HT1080 (cell line): ENCODE measurements at regions not wholly inside any gene's neighbourhood (a gene's known extent, or its start where the extent isn't known, plus 50 kb on each side); places are given as distances from the start of the nearest gene placed in this dataset.
"Not testable (repeated sequence)": the region's sequence is repeated elsewhere in the genome, so short reads cannot be mapped to it uniquely, and the experiment has no call there.

Source experiments
- DNase-seq: peaks from one replicate; pipeline ENCODE4 v3.0.0-alpha.2; 2015; ENCODE audit warnings: low read depth

DNA sequence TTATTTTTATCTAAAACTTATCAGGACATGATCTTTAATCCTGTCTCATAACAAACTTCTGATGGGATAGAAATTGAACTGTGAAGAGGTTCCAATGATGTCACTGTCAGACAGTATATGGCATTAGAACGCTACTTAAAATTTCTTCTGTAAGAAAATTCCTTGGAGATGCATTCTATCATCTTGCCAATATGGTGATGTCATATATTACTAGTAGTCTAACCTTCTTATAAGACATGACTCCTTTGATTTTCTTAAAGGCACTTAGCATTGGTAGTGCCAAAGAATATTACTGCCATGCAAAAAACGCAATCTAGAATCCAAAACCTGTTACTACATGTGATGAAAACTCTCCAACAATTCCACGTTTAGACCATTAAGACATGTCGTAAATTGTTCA, 131.1 kb downstream of the SLC25A46 start:
- no peak for DNase-seq

DNA sequence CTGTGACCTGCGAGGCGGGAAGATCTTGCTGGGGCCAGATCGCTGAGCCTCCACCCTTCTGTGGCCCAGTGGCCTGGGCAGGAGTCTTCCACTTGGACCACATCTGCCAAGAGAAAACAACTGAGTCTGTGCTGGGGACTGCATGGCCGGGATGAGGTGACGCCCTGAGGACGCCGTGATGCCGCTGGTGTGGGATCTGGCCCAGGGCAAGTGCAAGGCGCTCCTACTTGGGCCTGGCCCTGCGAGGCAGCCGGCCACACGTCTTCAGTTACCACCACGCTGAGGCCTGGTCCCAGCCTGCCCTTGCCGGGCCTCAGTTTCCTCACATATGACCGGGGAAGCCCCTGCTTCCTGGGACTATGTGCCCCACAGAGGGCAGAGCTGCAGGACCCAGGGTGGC, 133.4 kb downstream of the SLC25A46 start:
- DNase-seq: no peak

DNA sequence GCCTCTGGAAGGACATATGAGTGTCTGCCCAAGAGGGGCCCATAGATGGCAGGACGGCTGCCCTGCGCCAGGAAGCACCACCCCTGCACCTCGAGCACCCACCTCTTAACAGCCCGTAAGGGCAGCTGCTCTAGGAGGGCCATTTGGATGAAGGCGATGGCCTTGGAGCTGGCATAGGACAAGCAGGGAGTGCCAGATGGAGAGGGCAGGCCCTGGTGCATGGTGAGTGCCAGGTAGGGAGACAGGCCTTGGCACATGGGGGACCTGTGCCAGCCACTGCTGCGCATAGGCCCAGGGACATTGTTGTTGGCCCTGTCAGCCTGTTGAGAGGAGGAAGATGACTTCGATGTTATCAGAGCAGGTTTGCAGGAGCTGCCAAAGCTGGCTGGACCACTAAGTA, 134.2 kb downstream of the SLC25A46 start:
- no peak for DNase-seq

DNA sequence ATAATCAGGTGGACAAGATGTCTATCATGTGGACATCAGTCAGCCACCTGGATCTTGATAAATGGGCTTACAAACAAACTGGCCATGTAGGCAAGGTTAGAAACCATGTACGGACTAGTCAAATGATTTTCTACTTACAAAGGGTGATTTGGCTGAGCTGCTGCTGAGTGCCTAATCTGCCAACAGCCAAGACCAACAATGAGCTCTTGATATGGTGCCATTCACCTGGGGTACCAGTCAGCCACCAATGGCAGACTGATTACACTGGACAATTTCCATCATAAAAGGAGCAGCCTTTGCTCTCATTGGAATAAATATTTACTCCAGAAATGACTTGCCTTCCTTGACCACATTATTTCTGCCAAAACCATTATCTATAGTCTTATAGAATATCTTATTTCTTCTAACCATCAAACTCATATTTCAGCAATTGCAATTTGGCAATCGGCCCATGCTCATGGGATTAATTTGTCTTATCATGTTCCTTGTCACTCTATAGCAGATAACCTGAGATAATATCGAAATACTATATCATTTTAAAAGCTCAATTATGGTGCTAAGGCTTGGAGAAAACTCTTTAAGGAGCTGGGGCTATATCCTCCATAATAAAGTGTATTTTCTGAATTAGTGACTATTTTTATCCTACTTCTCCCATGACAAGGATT, 135.1 kb downstream of the SLC25A46 start:
- DNase-seq: no peak

DNA sequence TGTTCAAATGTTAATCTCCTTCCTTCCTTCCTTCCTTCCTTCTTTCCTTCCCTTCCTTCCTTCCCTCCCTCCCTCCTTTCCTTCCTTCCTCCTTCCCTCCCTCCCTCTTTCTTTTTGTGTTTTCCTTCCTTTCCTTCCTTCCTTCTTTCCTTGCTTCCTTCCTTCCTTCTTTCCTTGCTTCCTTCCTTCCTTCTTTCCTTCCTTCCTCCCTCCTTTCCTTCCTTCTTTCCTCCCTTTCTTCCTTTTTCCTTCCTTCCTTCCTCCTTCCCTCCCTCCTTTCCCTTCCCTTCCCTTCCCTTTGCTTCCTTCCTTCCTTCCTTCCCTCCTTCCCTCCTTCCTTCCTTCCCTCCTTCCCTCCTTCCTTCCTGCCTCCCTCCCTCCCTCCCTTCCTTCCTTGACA, 136.3 kb downstream of the SLC25A46 start:
- not testable (repeated sequence) for DNase-seq

DNA sequence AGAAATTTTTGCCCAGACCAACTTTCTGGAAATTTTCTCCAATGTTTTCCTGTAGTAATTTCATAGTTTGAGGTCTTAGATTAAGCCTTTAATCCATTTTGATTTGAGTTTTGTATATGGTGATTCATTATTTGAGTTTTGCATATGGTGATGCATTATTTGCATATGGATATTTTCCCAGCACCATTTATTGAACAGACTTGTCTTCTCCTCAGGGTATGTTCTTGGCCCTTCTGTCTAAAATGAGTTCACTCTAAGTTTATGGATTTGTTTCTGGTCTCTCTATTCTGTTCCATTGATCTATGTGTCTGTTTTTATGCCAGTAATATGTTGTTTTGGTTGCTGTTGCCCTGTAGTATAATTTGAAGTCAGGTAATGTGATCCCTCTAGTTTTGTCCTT, 139.3 kb downstream of the SLC25A46 start:
- DNase-seq: no peak

DNA sequence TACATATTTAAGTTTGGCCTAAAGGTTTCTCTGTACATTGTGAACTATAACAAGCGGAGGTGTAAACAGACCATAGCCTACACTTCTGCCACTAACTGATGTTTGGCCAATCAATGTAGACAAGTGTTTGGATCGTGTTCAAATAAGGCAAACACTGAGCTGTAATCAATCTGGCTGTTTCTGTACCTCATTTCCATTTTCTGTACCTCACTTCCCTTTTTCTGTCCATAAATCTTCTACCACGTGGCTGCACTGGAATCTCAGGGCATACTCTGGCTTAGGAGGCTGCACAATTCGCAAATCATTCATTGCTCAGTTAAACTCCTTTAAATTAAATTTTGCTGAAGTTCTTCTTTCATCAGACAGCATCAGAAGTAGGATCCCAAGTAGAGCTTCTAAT, 140.9 kb downstream of the SLC25A46 start:
- no peak for DNase-seq

DNA sequence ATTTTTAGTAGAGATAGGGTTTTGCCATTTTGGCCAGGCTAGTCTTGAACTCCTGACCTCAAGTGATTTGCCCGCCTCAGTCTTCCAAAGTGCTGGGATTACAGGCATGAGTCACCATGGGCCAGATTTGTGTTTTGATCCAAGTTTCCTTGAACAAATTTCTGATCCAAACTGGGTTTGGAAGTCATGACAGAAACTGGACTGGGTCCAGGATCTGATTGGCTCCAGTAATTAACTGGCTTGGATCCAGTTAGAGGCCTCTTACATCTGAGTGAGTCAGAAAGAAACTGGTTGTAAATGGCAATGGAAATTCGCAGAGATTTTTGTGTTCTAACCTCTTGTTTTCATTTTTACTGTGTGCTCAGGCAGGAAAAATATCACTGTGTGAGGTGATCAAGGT, 141.6 kb downstream of the SLC25A46 start:
- peak; percentile 65 for DNase-seq

DNA sequence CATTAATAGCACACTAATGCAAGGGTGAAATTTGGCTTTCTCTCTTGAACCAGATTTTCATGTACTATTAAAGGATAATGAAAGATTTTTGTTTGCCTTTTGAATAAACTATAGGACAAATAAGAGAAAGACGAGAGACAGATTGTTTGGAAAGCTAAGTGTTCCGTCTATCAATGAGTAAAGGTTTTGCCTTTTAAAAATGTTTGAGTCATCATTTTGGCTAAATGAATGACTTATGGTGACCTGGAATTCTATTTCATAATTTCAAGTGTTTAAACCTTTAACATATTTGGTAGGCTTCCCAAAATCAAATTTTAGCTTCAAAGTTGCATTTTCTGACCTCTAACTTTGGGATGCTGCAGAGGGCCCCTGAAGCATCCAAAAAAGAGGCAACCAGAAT, 145.2 kb downstream of the SLC25A46 start:
- DNase-seq: no peak

DNA sequence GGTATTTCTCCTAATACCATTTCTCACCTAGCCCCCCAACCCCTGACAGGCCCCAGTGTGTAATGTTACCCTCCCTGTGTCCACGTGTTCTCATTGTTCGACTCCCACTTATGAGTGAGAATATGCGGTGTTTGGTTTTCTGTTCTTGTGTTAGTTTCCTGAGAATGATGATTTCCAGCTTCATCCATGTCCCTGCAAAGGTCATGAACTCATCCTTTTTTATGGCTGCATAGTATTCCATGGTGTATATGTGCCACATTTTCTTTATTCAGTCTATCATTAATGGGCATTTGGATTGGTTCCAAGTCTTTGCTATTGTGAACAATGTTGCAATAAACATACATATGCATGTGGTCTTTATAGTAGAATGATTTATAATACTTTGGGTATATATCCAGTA, 148.4 kb downstream of the SLC25A46 start:
- not testable (repeated sequence) for DNase-seq

DNA sequence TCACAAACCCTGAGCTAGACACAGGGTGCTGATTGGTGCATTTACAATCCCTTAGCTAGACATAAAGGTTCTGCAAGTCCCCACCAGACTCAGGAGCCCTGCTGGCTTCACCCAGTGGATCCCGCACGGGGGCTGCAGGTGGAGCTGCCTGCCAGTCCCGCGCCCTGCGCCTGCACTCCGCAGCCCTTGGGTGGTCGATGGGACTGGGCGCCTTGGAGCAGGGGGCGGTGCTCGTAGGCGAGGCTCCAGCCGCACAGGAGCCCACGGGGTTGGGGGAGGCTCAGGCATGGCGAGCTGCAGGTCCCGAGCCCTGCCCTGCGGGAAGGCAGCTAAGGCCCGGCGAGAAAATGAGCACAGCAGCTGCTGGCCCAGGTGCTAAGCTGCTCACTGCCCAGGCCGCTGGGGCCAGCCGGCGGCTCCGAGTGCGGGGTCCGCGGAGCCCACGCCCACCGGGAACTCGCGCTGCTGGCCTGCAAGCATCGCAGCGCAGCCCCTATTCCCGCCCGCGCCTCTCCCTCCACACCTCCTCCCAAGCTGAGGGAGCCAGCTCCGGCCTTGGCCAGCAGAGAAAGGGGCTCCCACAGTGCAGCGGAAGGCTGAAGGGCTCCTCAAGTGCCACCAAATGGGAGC, 155.2 kb downstream of the SLC25A46 start:
- not testable (repeated sequence) for DNase-seq

DNA sequence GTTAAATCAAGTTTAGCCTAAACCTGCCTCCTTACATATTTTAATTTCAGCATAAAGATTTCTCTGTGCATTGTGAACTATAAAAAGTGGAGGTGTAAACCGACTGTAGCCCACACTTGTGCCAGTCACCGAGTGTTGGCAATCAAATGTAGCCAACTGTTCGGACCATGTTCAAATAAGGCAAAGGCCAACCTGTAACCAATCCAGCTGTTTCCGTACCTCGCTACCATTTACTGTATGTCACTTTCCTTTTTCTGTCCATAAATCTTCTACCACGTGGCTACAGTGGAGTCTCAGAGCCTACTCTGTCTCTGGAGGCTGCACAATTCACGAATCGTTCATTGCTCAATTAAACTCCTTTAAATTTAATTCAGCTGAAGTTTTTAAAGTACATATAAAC, 156.0 kb downstream of the SLC25A46 start:
- DNase-seq: no peak

DNA sequence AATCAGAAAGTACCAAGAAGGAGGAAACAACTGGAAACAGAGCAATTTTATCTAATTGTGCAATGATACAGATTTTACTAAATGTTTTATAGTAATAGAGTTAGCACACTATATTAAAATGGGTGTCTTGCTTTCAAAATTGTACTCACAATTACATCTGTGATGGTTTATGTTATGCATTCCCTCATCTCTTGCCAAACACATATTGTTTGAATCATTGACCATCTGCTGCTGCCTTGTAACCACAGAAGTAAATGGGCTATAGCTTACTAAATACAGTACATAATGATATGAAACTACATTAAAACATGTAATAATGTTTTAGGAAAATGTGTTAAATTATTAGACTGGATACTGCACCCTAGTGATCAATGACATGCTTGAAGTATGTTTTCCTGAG, 158.1 kb downstream of the SLC25A46 start:
- no peak for DNase-seq

DNA sequence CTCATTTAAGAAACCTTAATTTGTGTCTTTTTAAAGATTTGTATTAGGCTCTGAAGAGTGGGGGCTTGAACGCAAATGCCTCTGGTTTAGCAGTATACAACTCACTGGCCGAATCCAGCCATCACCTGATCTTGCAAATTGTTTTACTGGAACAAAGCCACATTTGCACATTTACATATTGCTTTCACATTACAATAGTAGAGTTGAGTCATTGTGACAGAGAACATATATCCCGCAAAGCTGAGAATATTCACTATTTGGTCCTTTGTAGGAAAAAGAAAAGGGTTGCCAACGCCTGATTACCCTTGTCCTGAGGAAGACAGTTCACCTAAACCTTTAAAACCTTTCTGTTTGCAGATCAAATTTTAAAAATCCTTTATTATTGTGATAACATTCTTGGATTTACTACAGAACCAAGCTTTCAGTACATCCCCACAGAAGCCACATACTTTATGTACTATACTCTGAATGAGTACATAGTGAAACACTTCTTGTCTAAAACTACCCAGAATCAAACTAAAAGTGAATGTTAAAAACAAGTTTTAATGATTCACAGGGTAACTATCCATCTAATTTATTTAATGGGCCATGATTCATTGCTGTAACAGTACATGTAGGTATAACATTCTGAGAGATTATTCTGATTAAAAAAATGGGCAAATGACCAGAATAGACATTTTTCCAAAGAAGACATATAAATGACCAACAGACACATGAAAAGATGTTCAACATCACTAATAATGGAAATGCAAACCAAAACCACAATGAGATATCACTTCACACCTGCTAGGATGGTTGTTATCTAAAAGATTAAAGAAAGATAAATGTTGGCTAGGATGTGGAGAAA, 161.0 kb downstream of the SLC25A46 start:
- peak; percentile 31 for DNase-seq

DNA sequence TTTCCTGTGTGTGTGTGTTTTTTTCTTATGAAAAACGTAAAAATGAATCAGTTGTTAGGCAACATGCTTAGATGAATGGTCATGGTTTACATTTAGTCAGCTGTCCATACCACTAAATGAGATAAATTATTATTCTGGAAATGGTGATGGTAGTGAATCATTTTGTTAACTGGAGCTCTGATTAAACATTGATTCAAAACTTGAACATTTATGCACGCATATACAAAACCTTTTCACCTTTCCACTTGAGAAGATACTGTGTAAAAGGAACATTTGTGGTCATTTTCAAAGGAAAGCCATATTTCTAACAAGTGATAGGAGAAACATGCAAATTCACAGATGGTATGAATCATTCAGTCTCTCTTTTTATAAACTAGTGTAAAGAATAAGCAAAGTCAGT, 162.0 kb downstream of the SLC25A46 start:
- DNase-seq: peak; percentile 84

DNA sequence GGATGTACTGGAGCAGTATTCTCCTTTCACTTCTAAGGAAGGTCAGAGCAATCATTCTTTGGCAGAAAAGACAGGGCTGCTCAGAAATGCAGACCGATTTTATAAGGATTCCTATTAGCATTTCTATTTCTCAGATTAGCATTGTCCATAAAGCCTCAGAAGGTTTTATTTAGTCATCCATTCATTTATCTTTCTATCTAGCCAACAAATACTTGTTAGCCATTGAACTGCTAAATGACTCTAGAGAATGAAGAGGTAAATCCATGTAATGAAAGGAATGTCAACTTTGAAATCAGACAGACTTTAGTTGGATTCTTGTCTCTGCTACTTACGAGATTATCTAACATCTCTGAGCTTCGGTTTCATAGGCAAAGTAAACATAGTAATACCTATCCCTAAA, 165.2 kb downstream of the SLC25A46 start:
- DNase-seq: no peak

DNA sequence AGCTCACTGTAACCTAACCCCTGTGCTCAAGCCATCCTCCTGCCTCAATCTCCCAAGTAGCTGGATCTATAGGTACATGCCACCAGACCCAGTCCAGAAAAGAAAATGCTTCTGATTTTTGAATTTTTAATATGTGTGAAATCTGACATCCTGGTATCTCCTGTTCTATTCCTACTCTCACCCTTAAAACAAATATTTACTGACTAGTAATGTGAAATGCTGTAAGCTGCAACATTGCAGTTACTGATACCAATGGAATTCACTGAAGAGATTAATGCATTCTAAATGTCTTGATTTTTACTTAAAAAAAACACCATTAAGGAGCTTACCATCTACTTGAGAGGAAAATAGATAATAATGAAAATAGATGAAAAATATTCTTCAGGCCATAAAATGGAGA, 162.7 kb upstream of the TSLP start:
- DNase-seq: no peak

DNA sequence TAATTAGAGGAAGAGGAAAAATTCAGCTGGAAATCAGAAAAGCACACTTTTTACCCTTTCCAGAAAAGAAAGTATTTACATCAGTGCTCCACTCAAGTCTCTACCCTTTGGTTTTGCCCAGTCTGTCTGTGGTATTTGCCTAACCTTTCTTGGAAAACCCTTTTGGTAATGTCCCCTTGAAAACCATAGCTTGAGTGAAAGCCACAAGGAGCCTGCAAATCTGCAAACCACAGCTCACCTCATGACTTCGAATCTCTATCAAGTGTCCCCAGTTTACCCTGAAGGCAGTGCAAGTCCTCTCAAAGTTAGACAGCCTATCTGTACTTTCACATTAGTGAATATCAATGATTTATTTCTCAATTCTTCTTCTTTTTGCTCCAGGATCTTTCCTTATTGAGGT, 162.1 kb upstream of the TSLP start:
- no peak for DNase-seq

DNA sequence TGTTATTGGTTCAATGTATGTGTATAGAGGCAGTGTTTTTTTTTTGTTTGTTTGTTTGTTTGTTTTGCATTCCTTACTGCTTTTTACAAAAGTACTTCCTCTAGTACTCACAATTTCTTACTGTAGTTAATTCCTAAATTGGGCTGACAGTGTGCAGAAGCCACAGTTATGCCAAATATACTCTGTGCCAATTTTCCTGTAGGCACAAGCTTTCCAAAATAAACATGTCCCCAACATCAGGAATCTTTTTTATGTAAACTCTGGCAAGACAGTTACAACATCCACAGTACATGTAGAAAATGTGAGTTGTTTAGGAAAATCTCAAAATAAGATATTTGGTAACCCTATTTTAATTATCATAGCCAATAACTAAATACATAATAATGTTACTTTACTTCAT, 161.6 kb upstream of the TSLP start:
- no peak for DNase-seq

DNA sequence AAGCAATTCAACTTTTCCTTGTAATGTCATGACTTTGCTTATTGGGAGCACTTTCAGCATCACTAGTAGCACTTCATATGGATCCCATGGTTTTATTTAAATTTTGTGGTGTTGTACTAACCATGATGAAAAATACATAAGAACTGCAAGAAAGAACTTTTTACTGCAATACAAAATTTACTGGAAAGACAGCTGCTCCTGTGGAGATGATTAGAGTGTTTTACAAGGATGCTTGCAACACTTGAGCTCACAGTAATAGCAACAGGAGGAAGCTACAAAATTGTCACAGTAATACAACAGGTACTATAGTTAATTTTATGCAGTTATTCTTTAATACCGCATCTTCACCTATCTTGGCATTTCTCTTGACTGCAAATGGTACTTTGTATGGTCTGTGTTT, 158.3 kb upstream of the TSLP start:
- no peak for DNase-seq

DNA sequence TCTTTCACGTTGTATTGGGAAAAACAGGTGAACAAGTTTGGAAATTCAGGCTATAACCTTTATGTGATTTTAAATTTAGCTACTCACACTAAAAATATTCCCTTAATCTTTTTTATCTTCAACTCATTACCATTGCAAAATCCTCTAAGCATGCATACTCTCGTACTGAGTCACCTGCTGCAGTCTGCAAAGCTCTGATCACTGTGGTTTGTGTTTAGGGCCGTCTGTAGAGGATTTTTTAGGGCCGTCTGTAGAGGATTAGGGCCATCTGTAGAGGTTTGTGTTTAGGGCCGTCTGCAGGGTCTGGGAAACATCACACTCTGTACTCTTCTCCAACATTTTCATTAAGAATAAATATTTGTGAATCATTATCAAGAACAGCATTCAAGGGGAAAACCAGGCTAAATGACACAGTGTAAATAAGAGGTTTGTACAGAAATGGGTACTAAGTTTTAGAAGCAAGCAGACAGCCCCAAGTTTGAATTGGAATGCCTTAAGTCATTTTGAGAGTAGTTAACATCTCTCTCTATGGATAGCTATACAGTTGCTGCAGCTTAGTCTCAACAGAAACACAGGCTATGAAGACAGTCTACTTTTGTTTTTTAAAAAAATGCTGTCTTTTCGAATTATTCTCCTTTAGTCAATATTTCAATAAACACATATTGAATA, 155.0 kb upstream of the TSLP start:
- DNase-seq: peak; percentile 84
